ENCODE measurements at regions not wholly inside any gene's neighbourhood (a gene's known extent, or its start where the extent isn't known, plus 50 kb on each side); places are given as distances from the start of the nearest gene placed in this dataset.
"Not testable (repeated sequence)": the region's sequence is repeated elsewhere in the genome, so short reads cannot be mapped to it uniquely, and the experiment has no call there.

DNA sequence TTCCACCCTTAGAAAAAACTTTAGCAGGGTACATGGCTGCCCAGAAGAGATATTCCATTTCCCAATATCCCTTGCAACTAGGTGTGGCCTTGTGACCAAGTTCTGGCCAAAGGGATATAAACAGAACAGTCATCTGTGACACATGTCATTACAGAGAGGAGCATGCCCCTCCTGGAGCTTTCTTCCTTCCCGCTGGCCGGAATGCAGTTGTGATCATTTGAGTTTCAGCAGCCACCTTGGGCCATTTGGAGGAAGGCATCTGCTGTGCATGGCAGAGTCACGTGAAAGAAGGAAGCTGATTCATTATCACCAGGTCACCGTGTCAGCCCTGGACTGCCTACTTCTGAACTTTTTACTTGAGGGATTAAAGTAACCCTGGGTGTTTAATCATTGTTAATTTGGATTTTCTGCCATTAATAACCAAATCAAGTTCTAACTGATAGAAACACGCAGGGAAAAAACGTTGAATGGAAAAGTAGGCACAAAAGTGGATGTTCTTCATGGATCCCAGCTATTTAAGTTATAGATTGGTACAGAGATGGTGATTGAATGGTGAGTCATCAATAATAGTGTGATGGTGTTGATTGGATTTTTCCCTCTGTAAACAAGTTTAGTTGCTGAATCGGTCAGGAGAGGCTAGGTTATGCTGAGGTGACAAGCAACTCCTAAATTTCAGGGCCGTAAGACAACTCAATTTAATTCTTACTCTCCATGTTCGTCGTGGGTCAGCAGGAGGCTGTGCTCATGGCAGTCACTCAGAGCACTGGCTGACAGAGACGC, 80.7 kb upstream of the CCDC167 start:
- no peak for DNase-seq

DNA sequence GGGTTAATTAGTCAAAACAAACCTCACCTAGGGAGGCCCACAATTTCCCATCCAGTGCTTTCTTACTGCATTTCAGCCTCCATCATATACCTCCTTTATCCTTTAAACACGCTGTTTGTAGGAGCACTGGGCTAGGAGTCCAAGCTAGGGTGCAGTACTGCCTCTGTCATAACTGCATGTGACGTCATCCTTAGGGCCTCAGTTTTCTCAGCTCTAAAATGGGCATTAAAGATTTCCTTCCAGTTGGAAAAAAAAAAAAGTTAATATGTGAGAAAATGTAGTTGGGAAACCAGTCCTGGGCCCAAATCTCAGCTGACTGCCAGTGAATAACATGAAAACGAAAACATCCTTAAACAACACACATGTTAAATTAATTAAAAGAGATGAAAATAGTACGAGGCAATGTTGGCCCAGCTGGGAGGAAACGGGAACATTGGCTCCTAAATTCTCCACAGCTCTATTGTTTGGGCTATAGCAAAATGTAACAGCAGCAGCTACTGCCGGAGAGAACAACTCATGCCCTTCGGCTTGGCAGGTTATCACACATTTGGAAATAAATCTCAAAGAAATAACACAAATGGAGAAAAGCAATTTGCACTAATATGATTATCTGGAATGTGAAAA, 79.9 kb upstream of the CCDC167 start:
- DNase-seq, result no peak

DNA sequence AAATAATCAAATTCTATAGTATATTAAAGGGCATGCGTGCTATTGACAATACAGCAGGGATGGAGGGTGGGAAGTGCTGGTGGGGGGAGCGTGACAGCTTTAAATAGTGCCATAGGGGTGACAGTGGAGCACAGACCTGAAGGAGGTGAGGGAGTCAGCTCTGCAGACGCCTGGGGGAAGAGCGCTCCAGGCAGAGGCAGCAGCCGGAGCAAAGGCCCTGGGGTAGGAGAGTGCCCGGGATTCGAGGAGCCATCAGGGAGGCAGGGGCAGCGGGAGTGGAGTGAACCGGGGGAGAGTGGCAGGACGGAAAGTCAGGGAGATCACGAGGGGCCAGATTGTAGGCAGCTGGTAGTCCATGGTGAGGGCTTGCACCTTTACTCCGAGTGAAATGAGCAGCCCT, 78.4 kb upstream of the CCDC167 start:
- no peak for DNase-seq

DNA sequence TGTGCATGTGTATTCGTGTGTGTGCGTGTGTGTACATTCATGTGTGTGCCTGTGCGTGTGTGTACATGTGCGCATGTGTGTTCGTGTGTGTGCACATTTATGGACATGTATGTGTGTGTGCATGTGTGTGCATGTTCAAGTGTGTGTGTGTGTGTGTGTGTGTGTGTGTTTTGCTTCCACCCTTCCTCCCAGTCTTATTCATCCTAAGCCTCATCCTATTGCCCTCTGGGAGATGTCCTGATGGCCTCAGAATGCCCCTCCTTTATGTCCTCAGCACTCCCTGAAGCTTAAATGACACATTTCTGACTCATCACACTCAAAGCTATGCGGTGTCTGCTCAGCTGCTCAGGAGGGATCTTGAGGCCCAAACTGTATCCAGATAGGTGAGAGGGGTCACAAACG, 76.6 kb upstream of the CCDC167 start:
- DNase-seq, result no peak

DNA sequence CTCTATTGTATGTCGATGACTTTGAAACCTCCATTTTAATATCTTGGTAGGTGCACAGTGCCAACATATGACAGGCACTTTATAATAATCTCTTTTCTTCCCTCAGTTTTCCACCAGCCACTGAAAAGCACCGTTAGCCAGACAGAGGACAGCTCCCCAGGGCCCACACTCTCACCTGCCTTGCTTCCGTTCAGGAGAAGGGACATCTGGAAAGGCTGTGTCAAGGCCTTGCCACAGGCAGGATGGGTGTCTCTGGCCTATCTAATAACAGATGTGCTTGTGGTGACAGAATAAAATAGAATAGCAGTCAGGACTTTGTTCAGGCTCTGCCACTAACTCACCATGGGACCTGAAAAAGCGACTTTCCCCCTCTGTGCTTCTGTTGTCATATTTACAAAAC, 75.5 kb upstream of the CCDC167 start:
- no peak for DNase-seq

DNA sequence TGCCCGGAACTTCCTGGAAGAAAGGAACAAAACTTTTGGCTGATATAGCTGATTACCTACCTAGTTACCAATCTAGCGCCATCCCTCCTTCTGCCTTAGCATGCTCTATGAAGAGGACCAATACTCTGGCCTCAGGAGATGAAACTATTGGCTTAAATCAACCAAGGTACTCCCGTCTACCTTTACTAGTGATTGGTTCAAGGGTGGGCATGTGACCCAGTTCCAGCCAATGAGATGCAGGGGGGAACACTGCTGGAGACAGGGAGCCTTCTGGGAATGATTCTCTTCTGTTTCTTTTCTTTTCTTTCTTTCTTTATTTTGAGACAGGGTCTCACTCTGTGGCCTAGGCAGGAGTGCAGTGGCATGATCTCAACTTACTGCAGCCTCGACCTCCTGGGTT, 72.6 kb upstream of the CCDC167 start:
- DNase-seq, result no peak

DNA sequence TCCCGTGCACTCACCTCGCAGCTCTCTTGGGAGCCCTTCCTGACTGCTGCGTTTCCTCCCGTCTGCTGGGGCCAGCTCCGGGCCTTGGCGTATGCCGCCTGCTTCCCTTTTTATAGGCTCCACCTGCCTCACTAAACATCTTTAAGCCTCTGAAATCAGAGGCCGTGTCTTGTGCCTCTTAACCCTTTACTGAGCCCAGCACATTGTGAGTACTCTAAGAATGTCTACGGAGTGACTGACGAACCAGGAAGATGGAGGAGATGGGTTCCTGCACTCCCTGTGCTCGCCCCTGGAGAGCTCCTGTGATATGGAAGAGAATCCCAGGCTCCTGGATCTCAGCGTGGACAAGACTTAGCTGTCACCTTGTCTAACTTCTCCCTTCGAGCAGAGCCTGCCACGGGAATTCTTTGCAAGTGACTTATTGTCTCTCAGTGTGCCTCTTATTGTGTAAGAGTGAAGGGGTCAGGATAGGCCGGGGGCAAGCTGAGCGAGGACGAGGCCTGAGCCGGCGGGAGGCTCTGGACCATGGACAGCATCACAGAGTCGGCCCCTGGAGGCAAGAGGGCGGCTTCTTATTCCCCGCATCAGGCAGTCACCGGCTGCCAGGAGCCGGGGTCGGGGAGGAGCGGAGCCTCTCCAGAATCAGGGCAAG, 70.9 kb upstream of the CCDC167 start:
- DNase-seq, result no peak

DNA sequence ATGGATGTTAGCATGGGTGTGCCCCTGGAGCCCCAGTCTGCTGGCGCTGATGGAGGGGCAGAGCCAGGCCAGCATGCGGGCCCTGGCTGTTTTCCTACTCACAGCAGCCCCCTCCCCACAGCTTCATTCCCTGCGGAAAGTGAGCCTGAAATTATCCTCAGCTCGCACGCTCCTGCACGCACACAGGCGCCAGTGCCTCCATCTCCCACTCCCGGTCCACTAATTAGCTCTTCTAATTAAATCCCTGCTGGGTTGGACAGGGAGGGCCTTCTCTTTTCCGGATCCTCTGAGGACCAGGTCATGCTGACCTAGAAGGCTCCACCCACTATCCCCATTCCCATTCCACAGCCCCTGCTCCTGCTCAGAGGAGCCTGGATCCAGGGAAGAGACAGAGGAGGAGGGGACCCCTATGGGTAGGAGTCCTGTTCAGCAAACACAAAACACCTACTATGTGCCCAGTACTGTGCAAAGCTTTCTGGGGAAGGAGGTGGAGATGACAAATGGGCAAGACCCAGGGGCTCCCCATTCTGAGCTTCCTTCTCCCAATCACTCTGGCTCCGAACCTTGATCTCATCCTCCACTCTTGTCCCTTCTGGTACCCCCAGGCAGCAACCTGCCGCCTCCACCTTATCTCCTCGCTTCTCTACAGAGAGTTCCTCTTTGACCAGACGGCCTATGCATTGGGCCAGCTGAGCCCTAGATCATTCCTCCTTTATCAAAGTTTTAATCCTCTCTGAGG, 70.2 kb upstream of the CCDC167 start:
- DNase-seq, result no peak

DNA sequence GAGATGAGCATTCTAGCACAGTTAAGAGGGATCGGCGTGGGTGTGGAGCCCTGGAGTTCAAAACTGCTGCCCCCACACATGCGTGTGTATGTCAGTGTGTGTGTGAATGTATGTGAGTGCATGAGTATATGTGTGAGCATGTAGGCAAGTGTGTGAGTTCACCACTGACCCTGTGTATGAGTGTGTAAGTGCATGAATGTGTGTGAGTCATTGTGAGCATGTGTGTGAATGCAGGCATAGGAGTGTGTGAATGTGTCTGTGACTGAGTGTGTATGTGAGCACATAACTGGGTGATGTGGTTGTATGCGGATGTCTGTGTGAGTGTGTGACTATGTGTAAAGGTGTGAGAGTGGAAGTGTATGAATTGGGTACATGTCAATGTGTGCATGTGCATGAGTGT, 69.6 kb upstream of the CCDC167 start:
- DNase-seq, result no peak

DNA sequence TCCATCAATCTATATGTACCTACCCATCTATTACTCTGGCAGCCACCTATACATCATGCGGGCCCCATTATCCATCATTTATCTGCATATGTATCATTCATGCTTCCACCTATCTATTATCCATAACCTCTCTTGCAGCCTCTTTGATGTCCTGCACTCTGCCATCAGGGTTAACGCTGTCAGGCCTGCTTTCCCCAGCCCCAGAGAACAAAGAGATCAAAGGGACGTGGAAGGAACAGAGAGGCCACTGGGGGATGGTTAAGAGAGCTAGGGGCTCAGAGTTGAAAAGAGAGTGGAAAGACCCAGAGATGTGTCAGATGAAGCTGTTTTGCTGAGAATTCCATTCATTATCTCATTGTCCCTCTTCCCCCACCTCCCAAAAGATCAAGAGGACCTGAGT, 67.3 kb upstream of the CCDC167 start:
- no peak for DNase-seq

DNA sequence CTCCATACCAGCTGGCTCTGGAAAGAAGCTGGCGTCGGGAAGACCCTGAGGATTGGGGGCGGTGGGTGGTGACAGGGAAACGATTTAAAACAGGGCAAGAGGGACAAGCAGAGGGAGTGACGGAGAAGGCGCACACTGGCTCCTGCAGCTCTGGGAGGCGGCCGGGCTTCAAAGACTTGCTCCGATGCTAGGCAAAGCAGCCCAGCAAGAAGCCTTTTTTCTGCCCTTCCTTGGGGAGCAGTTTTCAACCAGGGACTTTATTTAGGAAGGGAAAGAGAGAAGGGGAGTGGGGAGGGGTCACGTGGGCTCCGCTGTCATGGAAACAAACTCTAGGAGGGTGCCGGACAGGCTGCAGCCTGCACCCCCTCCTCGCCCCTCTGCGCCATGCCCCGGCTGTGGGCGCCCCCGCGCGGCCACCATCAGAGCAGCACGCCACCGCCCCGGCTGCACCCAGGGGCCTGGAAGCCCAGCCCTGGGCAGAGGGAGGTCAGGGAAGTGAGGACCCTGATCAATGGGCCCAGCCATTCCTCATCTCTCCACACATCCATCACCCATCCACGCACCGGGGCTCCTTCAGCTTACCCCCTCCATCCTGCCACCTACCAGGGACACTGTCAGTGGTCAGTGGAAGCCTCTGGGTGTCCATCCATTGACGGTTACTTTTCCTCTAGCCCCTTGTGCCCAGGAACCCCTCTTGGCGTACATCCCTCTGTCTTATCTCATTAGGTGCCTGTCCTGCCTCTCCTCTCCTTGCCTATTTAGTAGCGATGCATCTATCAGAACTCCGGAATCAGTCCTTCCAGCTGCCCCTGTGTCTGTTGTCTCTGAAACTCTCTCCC, 66.6 kb upstream of the CCDC167 start:
- DNase-seq, result peak; percentile 74

DNA sequence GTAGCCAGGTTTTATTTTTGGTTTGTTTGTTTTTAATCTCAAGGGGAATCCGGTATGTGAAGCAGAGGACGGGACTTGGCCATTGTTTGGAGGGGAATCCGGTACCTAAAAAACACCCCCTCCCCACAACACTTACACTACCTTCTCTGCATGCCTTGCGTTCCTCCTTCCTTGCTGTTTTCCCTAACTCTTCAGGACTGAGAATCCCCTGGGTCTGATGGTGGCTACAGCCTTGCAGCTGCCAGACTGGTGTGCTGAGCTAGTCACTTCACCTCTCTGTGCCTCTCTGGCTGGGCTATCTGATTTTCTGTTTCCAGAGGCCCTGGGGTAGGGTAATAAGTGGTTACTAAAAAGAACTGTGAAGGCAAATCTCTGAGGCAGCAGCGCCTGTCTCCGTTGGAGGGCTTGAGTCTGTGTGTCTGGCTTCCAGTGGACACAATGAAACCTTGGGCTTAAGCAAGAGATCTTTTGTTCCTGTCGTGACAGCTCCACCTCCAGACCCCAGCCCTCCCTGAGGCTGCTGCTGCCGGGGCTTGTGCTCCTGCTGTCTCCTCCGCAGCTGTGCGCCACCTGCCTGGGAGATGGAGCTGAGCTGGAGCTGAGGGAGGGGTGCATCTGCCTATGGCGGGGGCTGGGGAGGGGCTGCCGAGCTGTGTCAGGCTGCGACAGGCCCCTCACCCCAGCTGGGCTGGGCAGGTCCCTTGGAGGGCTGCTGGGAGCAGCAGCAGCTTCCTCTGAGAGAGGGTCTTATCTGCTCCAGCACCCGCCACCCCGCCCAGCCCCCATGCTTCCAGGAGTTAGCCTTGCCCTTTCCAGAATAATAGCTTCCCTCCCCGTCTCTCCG, 65.8 kb upstream of the CCDC167 start:
- no peak for DNase-seq

DNA sequence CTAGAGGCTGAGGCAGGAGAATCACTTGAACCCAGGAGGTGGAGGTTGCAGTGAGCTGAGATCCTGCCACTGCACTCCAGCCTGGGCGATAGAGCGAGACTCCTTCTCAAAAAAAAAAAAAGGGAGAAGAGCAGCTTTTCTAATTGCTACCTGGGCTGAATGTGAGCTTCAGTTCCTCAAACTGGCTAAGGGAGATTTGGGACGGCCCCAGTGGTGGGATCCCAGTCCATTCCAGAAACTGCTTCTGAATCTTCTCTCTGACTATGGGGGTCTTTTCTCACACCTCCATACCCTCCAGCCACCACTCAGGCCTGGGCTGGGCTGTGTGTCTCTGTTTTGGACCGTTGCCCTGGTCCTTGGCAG, 63.2 kb upstream of the CCDC167 start:
- DNase-seq, result not testable (repeated sequence)

DNA sequence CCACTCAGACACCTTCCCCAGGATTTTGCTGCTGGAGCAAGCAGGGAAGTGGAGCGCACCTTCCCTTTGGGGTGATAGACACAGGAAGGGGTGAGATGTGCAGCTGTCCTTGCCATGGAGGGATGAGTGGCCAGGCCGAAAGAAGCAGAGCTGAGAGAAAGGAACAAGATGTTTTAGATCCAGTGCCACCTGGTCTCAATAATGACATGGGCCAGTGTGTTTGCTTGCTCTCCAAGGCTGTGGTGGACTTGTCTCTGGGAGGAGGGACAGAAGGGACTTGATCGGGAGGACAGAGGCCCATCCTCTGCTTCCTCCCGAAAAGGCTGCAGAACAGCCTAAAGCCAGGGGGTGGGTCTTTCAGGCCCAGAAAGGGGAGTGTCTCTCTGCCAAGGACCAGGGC, 61.7 kb upstream of the CCDC167 start:
- DNase-seq, result no peak

DNA sequence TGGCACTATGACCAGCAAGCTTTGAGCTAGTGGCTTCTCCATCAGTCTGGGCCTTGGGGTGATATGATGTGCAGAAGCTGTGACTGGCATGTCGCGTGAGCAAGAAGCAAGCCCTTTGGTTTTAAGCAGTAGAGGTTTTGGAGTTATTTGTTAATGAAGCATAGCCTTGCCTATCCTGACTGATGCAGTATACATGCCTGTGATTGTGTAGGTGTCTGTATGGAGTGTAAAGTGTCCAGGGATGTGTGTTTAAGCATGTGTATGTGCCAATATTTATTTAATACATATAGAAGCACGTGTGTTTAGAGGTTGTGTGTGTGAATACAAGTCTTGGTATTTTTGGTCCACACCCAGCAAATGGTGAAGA, 61.0 kb upstream of the CCDC167 start:
- DNase-seq, result no peak

DNA sequence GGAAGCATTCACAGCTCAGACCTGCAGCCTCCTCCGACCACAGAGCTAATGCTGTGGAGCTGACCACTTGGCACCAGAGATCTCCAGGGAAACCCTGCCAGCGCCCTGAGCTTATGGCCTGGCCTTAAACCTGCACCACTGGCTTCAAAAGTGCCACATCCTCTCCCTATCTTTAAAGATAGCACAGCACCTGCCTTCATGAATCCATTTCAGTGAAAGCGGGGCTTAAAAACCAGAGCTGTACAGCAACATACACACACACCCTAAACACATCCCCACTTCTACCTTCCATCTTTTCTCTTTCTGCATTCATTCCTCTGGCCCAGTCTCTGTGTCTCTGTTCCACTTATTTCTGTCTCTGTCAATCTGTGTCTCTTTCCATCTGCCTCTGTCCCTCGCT, 59.8 kb upstream of the CCDC167 start:
- no peak for DNase-seq

DNA sequence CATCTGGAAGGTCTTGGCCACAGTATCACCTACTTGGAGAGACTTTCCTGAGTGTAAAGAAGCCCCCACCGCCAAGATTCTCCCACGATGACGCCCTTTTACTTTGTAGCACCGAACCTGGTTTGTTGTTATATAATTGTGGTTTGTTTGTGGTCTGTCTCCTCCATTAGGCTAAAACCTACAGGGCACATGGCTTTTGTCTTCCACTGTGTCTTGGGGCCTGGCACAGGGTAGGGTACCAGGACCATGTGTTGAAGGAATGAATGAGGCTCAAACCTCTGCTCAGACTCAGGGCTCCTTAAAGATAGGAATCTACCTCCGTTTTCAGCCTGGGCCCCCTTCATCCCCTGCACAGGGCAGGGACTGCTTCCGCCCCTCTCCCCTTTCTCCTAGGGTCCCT, 59.4 kb upstream of the CCDC167 start:
- no peak for DNase-seq

DNA sequence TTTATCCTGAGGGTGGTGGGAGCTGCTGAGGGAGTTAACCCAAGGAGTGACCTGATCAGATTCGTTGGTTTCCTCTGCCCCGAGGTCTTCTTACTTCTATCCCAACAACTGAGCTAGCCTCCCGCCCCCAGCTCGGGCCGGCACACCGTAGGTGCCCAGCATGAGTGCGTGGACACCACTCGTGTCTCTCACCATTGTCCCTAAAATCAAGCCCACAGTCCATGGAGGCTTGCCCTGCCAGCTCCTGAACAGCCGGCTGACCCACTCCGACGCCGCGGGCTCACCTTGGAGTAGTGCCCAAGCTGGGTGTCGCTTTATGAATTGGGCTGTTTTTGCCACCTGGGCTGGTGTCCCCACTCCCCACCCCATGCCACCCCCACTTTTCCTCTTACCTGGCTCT, 59.0 kb upstream of the CCDC167 start:
- DNase-seq, result no peak

DNA sequence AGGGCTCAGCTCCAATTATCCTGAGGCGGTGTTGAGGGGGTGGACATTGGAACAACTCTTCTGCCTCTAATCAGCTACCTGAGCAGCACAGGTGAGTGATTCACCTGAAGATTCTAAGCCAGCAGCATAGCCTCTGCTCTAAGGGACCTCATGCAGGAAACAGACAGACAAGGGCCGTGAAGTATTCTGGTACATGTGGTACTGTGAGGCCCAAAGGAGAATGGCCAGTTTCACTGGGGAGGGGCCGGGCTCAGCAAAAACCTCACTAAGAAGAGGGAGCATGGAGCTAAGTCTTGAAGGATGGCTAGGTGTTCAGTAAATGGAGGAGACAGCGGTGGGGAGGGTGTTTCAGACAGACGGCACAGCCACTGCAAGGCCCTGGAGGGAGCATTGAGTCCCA, 58.5 kb upstream of the CCDC167 start:
- DNase-seq, result no peak

DNA sequence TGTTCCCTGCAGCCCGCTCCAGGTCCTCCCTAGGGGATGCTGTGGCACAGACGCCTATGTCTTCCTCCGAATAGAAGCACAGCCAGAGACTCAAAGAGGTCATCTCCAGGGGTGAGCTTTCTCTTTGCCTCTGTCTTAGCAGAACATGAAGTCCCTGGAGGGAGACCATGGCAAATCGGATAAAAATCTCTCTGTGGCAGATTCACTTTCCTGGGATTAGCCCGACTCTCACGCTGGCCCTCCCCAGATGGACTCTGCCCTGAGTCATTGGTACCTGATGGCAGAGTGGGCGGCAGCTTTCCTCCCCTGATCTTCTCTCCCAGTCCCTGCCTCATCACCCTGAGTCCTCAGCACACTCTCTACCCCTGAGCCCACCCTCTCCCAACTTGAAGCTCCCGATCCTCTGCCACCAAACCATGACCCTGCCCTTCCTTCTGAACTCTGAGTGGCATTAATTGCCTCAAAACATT, 58.0 kb upstream of the CCDC167 start:
- DNase-seq, result no peak

DNA sequence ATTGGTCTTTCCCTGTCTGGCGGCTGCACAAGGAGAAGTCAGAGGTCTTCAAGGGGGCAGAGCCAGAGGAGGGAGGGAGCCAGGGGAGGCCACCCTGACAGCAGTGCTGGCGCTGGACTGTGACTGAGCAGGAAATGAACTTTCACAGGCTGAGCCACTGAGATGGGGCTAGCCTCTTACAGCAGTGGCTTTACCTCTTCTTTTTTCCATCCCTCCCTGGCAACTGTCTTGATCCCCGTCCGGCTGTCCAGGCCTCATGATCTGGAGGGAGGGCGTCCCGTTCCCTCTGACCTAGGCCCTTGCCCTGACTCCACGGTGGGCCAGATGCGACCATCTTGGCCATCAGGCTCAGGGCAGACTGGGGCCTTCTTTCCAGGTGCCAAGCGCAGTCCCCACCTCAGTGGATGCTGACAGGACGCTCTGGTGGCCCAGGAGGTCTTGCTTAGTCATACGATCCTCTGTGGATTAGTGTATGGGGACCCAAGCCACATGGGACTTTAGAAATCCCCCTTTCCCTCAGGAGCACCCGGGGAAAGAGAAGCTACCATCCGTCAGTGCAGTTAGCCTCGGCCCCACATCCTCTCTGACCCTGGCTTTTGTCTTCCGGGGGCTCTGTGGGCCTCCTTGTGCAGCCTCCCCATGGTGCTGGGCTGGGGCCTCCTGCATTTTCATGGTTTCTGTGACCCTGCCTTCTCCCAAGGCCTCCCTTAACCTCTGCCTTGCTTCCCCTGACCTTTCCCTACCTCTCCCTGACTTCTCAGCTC, 57.4 kb upstream of the CCDC167 start:
- no peak for DNase-seq

All from stimulated activated CD4-positive, alpha-beta T cell treated with anti-CD3 and anti-CD28 coated beads, Interleukin-4, amount 100 ng/mL, for 24 hours (primary cell).